SK-N-MC (cell line): ENCODE measurements at regions not wholly inside any gene's neighbourhood (a gene's known extent, or its start where the extent isn't known, plus 50 kb on each side); places are given as distances from the start of the nearest gene placed in this dataset.

Experiments
- EZH2 ChIP-seq: fragments of 200-600 bp; sonication (generic); IDR thresholded peaks from one replicate; pipeline ENCODE4 v1.6.1; 2017; ENCODE audit warnings: antibody characterized with exemption
- FOXP2 ChIP-seq: optimal IDR thresholded peaks from 2 replicates; pipeline ENCODE3; 2011; ENCODE audit warnings: mild to moderate bottlenecking, moderate library complexity; ENCODE audit not compliant: insufficient read depth; ENCODE audit errors: extremely low read length, control extremely low read depth
- POLR2AphosphoS5 ChIP-seq: IDR thresholded peaks from 2 replicates; pipeline ENCODE4 v1.6.1; 2012; ENCODE audit warnings: mild to moderate bottlenecking, low read depth, low read length, borderline replicate concordance

DNA sequence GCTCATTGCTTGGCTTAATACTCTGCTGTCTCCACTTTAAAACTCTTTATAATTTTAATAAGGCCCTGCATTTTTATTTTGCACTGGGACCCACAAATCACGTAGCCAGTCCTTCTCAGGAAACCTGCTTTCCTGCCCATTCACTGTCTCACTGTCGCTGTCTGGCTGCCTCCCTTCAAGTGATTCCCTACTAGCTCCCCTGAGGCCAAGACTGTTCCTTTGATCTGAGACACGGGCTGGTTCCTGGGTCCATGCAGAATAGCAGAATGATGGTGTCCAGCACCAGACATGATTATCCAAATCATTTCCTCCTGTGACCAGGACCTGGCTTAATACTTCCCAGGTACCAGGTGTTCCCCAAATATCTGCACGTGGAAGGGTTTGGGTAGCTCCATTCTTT is 597.1 kb upstream of the KLF4 start:
- TF ChIP-seq POLR2AphosphoS5 (no peak), EZH2 (no peak), FOXP2 (no peak)
